DND-41 (cell line): ENCODE measurements at regions not wholly inside any gene's neighbourhood (a gene's known extent, or its start where the extent isn't known, plus 50 kb on each side); places are given as distances from the start of the nearest gene placed in this dataset.

ENCODE experiments used
- ATAC-seq: fragments of 200-7000 bp; cut with Tn5 transposase; 3 replicates; pipeline ENCODE4 v1.9.1; 2021; ENCODE audit warnings: low read depth; ENCODE audit not compliant: insufficient read depth
- DNase-seq: peaks from one replicate; pipeline ENCODE4 v3.0.0-alpha.2; 2020
- H2AFZ ChIP-seq: 2 replicates; pipeline ENCODE4 v1.6.0; 2012; ENCODE audit warnings: low read depth, low read length
- H3K27ac ChIP-seq: 2 replicates; pipeline ENCODE4 v1.5.1; 2012; ENCODE audit warnings: low read length, inconsistent platforms
- H3K27me3 ChIP-seq: fragments of 200-600 bp; sonication (generic); 2 replicates; pipeline ENCODE4 v1.6.0; 2012; ENCODE audit warnings: low read length, mild to moderate bottlenecking, inconsistent platforms; ENCODE audit not compliant: insufficient read depth, poor library complexity
- H3K36me3 ChIP-seq: 2 replicates; pipeline ENCODE4 v1.5.1; 2012; ENCODE audit warnings: low read length, inconsistent platforms; ENCODE audit not compliant: insufficient read depth
- H3K4me1 ChIP-seq: 2 replicates; pipeline ENCODE4 v1.5.1; 2012; ENCODE audit warnings: mild to moderate bottlenecking, low read length; ENCODE audit not compliant: insufficient read depth
- H3K4me2 ChIP-seq: 2 replicates; pipeline ENCODE4 v1.6.0; 2012; ENCODE audit warnings: mild to moderate bottlenecking, moderate library complexity, low read length, inconsistent platforms; ENCODE audit not compliant: insufficient read depth
- H3K4me3 ChIP-seq, 2 experiments: fragments of 200-600 bp in 1 of 2; shearing (Covaris generic) in 1 of 2; 2 replicates each; pipeline ENCODE4 v1.5.1; 2012 to 2016; ENCODE audit warnings: inconsistent platforms in 2 of 2, low read length in 2 of 2, mild to moderate bottlenecking in 2 of 2, low read depth in 1 of 2, moderate library complexity in 1 of 2
- H3K79me2 ChIP-seq: 2 replicates; pipeline ENCODE4 v1.6.0; 2012; ENCODE audit warnings: low read length, inconsistent platforms; ENCODE audit not compliant: insufficient read depth
- H3K9ac ChIP-seq: 2 replicates; pipeline ENCODE4 v1.6.0; 2012; ENCODE audit warnings: low read depth, mild to moderate bottlenecking, inconsistent platforms, low read length, moderate library complexity
- H3K9me3 ChIP-seq: 2 replicates; pipeline ENCODE4 v1.5.1; 2012; ENCODE audit warnings: low read length, moderate library complexity, mild to moderate bottlenecking, inconsistent platforms; ENCODE audit not compliant: insufficient read depth, severe bottlenecking
- H4K20me1 ChIP-seq: 2 replicates; pipeline ENCODE4 v1.6.0; 2012; ENCODE audit warnings: low read length; ENCODE audit not compliant: insufficient read depth
- CTCF ChIP-seq: IDR thresholded peaks from 2 replicates; pipeline ENCODE4 v1.5.1; 2012; ENCODE audit warnings: borderline replicate concordance, low read length, moderate library complexity, mild to moderate bottlenecking; ENCODE audit not compliant: poor library complexity, severe bottlenecking; ENCODE audit errors: extremely low read depth
- EZH2 ChIP-seq: IDR thresholded peaks from 3 replicates; pipeline ENCODE4 v1.6.1; 2012; ENCODE audit warnings: borderline replicate concordance, low read depth, mild to moderate bottlenecking, moderate library complexity, low read length, inconsistent platforms; ENCODE audit not compliant: severe bottlenecking

GRCh38 chr13:22253107-22253506, 582.2 kb downstream of the FGF9 start:
- no peaks in the 10 kb centered on the region for H3K36me3 ChIP-seq
- H3K9me3 ChIP-seq, result no peaks in the 10 kb centered on the region
- DNase-seq, result no peak
- TF ChIP-seq CTCF, result no peak
- no peak for TF ChIP-seq EZH2
- no peak for ATAC-seq
- no peak overlapping the region for H3K4me2 ChIP-seq
- H3K4me3 ChIP-seq, result no peak overlapping the region
- H2AFZ ChIP-seq, result no peak overlapping the region
- H3K4me1 ChIP-seq, result no peaks in the 10 kb centered on the region
- H4K20me1 ChIP-seq, result no peaks in the 10 kb centered on the region
- no peaks in the 10 kb centered on the region for H3K79me2 ChIP-seq
- no peak overlapping the region for H3K27ac ChIP-seq
- H3K27me3 ChIP-seq, result no peaks in the 10 kb centered on the region
- no peak overlapping the region for H3K9ac ChIP-seq

- Histone ChIP-seq H4K20me1 (no peaks in the 10 kb centered on the region), H3K4me2 (no peak overlapping the region), H3K27me3 (no peaks in the 10 kb centered on the region), H3K4me1 (no peaks in the 10 kb centered on the region), H3K4me3 (no peak overlapping the region), H3K27ac (no peak overlapping the region), H3K9ac (no peak overlapping the region), H3K36me3 (no peaks in the 10 kb centered on the region), H2AFZ (no peak overlapping the region), H3K9me3 (peaks cover 3% of the 10 kb centered on the region), H3K79me2 (no peaks in the 10 kb centered on the region)
- TF ChIP-seq CTCF (no peak), EZH2 (no peak)
- ATAC-seq, result no peak
- no peak for DNase-seq
These were observed 585.3 kb downstream of the FGF9 start for GRCh38 chr13:22256111-22256639.

- no peak overlapping the region for H3K4me2 ChIP-seq
- H3K4me3 ChIP-seq, result no peak overlapping the region
- H3K27me3 ChIP-seq, result no peaks in the 10 kb centered on the region
- H3K9ac ChIP-seq, result no peak overlapping the region
- H3K9me3 ChIP-seq, result peaks cover 3% of the 10 kb centered on the region
- no peak for DNase-seq
- H2AFZ ChIP-seq, result no peak overlapping the region
- H3K27ac ChIP-seq, result no peak overlapping the region
- H4K20me1 ChIP-seq, result no peaks in the 10 kb centered on the region
- no peaks in the 10 kb centered on the region for H3K79me2 ChIP-seq
- TF ChIP-seq CTCF (no peak), EZH2 (no peak)
- no peak for ATAC-seq
- H3K4me1 ChIP-seq, result no peaks in the 10 kb centered on the region
- H3K36me3 ChIP-seq, result no peaks in the 10 kb centered on the region
These were observed 591.4 kb downstream of the FGF9 start for GRCh38 chr13:22262001-22262885.
